NCI-H1092 treated with DMSO at 0.1 percent for 48 hours (cell line): ENCODE measurements at regions not wholly inside any gene's neighbourhood (a gene's known extent, or its start where the extent isn't known, plus 50 kb on each side); places are given as distances from the start of the nearest gene placed in this dataset.
"Not testable (repeated sequence)": the region's sequence is repeated elsewhere in the genome, so short reads cannot be mapped to it uniquely, and the experiment has no call there.

ENCODE experiments used
- DNase-seq: peaks from one replicate; lab custom pipeline; 2025; lab: John Stamatoyannopoulos, UW

DNA sequence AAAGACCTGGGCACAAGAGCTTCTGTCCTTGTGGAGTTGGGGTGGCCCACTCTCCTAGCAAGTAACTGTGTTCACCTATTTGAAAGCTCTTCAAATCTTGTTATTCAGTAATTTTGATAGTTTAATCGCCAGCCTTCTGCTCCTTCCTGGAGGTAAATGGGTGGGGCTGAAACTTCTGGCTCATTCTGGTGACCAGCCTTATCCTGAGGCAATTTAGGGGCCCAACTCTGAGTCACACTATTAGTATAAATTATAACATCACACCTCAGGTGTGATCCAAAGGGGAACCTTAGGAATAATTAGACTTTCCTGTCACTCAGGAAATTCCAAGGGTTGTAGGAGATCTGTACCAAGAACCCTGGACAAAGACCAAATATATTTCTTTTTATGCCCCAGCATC lies 255.8 kb upstream of the RGPD4 start:
- DNase-seq, result no peak

DNA sequence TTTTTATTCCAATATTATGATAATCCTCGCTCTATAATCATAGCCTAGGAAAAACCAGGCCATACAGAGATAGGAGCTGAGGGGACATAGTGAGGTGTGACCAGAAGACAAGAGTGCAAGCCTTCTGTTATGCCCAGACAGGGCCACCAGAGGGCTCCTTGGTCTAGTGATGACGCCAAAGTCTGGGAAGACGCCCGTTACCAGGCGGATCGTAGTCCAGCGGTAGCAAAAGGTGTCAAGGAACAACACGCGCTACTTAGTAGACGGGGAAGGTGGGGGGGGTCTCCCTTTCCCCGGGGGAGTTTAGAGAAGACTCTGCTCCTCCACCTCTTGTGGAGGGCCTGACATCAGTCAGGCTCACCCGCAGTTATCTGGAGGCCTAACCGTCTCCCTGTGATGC lies 253.8 kb upstream of the RGPD4 start:
- not testable (repeated sequence) for DNase-seq

DNA sequence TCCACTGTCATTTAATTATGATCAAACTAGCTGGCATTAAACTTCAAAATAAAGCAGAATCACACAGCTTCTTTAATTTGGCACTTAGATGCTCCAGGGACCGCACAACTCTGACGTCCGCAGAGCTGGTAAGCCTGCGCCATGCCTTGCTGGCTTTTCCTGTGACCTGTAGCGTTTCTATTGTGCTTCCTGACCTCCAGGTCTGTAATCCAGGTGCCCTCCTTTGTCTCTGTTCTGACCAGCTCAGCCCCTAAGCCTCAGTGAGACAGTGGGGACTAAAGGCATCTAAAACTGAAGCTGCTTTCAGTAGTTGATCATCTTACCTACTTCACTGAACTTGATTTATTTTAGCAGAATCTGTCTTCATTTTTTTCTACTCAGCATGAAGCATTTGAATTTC lies 249.7 kb upstream of the RGPD4 start:
- no peak for DNase-seq

DNA sequence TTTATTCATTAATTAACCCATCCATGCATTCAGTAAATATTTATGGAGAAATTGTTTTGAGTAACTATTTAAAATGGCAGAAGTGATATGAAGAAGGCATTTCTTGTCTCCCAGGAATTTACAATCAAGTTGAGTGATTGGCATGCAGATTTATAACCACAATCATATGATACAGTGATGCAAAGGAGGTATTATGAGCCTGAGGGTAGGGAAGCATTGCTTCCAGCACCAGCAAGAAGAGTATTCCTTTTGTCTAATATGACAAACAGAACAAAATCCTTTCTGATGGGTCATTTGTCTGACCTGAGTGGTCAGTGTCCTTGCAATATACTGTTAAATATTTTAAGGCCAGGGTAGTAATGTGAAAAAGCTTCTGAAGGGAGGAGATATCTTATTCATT lies 244.2 kb upstream of the RGPD4 start:
- DNase-seq, result no peak

DNA sequence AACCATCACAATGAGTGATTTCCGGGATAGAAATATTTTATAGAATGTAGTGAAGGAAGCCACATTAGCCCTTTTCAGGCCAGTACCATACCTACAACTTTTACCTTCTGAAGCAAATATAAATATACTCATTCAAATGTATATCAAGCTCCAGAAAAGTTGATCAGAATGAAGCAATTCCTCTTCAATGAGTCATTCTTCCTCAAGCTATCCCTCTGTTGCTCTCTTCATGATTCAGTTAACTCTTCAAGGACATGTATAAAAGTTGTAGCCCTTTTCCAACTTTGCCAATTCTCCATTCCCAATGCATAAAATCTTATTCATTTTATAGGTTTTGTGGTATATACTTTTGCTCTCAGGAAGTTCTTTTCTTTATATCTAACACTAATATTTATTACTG lies 242.1 kb upstream of the RGPD4 start:
- no peak for DNase-seq

DNA sequence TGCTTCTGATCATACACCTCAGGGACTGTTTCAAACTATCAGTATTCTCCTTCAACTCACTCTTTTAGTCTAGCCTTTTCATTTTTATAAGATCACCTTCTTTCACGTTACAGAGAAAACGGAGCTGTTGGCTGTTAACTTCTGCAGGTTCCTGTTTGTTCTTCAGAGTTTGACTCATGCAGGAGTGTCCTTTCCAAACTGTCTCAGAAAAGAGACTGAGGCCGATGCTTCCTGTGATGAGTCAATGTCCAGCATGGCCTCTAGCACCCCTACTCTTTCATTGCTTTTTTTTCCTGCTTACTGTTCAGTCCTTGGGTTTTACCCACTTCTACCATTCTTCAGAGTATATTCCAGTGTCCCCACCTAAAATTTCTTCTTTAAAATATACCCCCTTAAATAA lies 240.8 kb upstream of the RGPD4 start:
- DNase-seq, result no peak

DNA sequence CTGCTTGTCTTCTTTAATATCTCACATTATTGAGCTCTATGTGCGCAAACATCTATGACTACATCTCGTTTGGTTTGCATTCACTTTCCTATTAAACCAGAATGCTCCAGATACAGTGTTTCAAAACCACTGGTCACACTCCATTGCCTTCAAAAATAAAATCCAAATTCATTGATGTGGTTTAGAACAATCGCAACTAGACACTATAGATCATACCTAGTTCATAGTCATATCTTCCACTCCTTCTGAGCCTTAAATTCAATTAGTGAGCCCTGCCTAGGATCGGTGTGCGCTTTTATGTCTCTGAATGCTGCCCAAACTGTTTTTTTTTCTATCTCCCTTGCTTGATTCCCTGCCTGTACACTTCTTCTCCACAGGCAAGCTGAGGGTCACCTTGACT lies 238.5 kb upstream of the RGPD4 start:
- DNase-seq, result no peak

DNA sequence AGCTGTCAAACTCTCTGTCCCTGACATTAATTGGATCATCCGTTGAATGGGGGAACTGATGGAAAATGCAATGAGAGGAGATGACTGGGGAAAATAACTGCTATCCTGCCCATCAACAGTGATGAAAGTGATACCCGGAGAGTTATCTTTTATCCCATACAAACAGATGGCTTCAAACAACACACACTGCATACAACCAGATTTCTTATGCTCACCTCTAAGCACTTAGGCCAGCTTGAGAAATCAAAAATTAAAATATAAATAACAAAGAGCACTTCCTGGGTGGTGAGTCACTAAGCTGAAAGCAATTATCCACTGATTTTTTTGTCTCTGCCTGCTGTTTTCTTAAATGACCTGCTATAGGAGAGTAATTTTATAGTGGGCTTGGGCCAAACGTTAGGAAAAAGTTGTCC lies 237.6 kb upstream of the RGPD4 start:
- DNase-seq, result peak; percentile 83

DNA sequence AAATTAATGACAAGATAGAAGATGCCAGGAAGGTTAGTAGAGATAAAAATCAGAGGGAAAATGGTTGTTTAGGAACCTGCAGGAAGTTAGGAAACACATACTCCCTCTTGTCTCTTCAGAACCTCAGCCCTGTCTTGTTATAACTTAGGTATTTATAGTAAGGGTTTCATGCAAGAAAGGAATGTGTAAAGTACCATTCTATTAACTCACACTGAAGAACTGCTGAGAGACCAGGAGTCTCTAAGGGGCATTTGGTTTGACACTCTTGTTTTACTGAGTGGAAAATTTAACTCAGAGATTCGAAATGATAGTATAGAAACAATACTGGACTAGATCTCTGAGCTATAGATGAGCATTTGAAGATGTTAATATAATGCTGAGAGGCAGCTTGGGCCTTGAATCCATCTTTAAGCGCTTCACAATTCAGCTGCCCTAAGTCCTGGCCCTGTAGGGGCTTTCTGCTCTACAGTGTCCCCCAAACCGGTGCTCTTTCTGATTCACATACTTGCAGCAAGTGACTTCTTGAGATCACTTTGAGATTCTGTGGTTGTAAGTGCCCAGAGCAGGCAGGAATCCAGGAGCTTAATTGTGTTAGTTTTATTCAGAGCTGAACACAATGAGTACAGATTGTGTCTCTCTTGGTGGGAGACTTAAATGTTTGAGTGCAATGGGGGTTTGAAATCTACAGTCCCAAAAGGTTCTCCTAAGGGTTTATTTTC lies 235.0 kb upstream of the RGPD4 start:
- DNase-seq, result no peak

DNA sequence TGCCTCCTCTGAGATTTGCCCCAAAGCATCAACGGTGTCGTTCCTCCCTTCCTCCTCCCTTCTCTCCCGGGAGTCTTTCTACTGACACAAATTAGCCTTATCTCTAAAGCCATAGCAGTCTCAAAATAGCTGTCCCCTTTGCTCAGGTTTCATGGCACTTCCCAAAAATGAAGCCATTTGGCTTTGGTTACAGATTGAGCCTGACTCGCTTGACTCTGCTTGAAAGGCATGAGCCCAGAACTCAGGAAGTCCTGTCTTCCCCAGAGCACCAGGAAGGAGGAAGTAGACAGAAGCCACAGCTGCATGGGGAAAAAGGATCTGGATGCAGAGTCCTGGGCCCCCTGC lies 234.4 kb upstream of the RGPD4 start:
- DNase-seq, result no peak

DNA sequence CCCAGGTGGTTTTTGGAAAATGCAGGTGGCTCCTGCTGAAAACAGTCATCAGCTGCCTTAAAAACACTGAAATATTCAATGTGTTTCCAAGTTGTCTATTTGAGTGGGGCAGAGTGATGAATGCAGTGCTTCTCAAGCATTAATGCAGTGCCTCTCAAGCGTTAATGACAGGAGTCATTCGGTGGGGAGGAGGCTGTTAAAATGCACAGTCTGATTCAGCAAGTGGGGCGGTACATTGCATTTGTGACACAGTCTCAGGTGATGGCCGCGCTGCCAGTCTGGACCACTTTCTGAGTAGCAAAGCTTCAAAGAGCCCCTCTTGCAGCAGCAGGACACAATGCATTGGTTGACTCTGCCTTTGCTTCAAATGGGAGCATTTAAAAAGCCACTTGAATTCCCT lies 231.4 kb upstream of the RGPD4 start:
- DNase-seq, result no peak

DNA sequence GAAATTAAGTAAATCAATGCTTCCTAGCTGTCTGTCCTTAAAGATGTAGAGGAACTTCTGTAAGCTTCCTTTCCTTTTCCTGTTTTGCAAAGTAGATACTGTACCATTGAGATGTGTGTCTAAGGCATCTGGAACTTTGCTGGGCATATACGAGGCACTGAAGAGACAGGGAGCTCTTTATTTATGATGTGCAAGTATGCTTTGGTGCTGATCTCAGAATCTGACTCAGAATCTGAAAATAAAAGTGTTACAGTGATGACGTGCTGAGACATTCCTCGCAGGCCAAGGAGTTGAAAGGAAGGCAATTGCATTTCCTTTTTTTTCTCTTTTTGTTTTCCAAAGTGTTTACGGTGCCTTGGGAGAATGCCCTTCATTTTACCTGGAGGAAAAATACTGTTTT lies 230.9 kb upstream of the RGPD4 start:
- no peak for DNase-seq

DNA sequence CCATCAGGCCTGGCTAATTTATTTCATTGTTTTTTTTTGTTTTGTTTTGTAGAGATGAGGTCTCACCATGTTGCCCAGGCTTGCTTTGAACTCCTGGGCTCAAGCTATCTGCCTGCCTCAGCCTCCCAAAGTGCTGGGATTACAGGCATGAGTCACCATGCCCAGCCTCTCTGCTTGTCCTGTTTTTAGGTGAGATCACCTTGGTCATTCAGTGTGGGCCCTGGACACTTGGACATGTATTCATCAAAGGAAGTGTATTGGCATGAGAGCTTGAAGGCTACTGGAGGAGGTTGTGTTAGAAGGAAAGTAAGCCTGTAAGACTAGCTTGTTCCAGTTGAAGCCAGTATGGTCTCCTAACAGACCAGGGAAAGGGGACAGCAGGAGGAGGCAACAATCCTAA lies 229.2 kb upstream of the RGPD4 start:
- DNase-seq, result no peak

DNA sequence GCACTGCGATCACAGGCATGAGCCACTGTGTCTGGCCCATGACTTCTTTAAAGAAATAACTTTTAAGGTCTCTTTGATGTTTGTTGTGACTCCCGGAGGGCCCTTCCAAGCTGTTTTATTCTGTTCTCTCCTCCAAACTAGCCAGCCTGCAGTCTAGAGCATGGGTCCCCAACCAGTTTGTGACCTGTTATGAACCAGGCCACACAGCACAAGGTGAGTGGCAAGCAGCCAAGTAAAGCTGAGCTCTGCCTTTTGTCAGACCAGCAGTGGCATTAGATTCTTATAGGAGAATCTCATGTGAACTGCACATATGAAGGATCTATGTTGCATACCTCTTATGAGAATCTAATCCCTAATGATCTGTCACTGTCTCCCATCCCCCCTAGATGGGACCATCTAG lies 223.9 kb upstream of the RGPD4 start:
- DNase-seq, result no peak

DNA sequence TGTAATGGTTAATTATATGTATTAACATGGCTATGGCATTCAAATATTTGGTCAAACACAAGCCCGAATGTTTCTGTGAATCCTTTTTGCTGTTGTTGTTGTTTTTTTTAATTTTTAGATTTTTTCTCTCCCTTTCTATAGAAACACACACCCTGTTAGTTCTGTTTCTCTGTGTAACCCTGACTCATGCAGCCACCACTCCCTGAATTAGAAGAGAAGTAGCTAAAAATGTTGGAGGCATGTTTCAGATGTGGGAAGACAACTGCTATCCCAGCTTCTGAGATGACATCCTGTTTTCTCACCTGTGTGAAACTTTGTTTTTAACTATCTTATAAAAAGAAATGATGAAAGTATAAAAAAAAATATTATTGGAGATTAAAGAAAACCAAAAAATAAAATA lies 219.6 kb upstream of the RGPD4 start:
- no peak for DNase-seq

DNA sequence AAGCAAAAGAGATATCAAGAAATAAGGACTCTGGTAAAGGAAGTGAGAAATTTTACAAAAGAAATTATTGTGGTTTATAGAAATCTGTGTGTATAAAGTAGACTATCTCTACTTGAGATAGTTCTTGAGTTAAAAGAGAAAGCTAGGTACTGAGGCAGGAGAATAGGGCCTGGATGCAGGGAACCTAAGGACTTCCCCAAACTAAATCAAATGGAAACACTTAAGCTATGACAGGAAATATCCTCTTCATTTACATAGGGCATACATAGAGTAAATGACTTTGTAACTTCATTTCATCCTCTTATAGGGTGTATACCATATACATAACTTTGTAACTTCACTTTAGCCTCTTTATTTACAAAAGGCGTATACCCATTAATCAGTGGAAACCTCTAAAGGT lies 219.2 kb upstream of the RGPD4 start:
- no peak for DNase-seq

DNA sequence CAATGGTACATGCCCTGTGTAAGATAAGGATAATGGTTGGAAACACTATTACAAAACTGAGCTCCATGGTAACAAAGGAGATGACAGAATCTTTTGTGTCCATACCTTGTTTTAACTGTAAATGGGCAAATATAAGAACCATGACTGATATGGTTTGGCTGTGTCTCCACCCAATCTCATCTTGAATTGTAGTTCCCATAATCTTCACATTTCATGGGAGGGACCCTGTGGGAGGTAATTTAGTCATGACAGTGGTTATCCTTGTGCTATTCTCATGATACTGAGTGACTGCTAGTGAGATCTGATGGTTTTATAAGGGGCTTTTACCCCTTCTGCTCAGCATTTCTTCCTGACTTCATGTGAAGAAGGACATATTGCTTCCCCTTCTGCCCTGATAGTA lies 211.7 kb upstream of the RGPD4 start:
- no peak for DNase-seq

DNA sequence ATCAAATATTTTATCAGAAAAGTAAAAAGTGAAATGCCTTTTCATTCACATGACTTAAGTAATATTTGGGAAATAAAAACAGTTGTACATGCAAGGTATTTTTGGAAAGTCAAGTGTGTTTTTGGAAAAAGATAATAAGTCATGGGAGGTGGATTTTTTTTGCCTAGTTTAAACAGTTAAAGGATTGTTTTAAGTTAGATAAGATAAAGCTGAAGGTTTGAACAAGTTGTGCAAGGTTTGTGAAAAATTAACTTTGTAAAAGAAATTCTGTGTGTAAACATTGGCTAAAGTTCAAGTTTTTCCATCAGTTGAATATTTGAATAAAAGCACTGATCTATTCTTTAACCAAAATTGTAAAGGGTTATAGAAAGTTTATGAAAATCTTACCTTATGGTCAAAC lies 207.9 kb upstream of the RGPD4 start:
- no peak for DNase-seq

DNA sequence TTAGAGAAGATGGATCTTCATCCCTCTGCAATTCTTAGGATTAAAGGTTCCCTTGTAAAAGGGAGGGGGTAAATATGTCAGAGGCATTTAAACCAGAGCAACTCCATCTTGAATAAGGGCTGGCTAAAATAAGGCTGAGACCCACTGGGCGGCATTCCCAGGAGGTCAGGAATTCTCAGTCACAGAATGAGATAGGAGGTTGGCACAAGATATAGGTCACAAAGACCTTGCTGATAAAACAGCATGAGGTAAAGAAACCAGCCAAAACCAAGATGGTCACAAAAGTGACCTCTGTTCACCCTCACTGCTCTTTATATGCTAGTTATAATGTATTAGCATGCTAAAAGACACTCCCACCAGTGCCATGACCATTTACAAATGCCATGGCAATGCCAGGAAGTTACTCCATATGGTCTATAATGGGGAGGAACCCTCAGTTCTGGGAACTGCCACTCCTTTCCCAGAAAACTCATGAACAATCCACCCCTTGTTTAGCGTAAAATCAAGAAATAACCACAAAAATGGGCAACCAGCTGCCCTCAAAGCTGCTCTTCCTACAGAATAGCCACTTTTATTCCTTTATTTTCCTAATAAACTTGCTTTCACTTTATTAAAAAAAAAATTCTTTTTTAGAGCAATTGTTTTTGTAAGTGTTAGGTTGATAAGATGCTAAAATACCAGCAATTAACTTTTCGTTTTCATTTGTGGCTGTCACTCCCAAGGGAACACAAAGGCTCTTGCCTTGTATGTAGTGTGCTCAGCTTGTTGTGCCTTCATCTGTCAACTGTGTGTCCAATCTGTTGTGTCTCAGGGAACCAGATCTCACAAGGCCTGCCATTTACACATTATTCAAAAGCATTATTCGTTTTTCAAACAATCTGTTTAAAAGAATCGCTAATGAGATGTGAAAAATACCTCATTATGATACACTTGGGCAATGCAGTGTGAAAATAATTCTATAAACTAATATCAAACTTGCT lies 205.2 kb upstream of the RGPD4 start:
- DNase-seq, result no peak

DNA sequence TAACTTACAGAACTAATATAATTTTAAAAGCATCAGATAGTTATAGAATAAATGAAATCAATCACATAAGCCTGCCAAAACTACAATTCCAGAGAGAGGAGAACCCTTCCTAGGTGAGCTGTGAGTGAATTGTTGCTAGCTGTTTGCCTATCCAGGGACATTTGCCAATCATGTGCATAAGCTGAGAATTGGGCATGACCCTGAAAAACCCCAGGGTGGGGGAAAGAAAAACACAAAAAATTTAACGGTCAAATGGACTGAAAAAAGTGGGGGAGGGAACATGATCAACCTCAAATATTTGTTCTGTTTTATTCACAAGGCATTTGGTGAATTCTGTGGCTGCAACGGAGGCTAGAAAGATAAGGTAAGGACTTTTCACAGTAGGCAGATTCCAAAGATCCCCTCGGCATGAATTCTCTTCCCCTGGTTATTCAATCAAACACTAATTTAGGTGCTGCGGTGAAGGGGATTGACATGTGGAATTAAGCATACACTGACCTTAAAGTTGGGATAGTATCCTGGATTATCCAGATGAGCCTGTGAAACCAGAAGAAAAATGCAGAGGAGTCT lies 203.9 kb upstream of the RGPD4 start:
- no peak for DNase-seq

DNA sequence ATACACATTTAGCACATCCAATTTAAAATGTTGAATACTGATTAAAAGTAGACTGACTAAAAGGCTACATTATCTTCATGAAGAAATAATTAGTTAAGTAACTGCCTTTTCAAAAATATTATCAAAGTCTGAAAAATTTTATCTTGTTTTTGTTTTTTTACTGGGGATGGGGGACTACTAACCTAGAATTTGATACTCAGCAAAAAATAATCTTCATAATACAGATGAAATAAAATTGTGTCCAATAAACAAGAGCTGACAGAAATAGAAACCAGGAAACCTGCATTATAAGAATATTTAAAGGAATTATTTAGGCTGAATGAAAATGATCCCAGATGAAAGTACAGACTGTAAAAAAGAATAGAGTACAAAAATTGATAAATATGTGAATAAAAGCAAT lies 200.7 kb upstream of the RGPD4 start:
- DNase-seq, result no peak

DNA sequence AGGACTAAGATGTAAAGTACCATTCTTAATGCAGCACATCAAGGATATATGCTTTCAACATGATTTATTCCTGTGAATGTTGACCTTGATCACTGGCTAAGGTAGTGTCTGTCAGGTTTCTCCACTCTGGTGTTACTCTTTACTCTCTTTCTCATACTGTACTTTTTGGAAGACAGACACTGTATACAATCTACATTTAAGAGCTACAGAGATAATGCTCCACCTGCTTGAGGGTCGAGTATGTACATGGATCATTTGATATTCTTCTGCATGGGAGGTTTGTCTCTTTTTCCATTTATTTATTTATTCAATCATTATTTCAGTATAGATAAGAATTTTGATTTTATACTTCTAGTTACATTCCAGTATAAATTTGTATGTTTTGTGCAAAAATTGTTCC lies 199.5 kb upstream of the RGPD4 start:
- no peak for DNase-seq

DNA sequence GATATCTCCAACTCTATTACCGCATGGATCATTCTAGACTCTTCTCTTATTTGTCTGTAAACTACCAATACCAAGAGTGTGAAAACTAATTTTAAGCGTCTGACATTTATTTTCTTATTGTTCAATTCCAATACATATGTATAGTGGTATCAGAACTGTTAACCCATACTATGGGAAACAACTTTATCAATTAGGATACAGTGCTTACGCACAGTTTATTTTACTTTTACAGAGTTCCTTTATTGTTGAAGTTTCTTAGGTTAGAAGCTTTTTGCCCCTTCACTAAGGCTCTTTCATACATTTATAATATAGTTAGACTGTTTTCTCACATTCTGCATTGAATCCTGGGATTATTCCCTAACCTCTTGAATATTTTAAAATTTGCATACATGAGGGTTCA lies 198.8 kb upstream of the RGPD4 start:
- no peak for DNase-seq
